Activated CD4-positive, alpha-beta memory T cell treated with anti-CD3 and anti-CD28 coated beads for 36 hours (primary cell): ENCODE measurements at regions not wholly inside any gene's neighbourhood (a gene's known extent, or its start where the extent isn't known, plus 50 kb on each side); places are given as distances from the start of the nearest gene placed in this dataset.
"Not testable (repeated sequence)": the region's sequence is repeated elsewhere in the genome, so short reads cannot be mapped to it uniquely, and the experiment has no call there.

Experiments used
- CTCF ChIA-PET: fragments of 350-600 bp; sonication (Branson Sonifier 250); formaldehyde crosslinking; loops from one replicate; lab custom pipeline; 2021; ENCODE audit warnings: antibody characterized with exemption, inconsistent platforms; lab: Charles Lee
- POLR2A ChIA-PET: fragments of 350-600 bp; sonication (Branson Sonifier 250); formaldehyde crosslinking; loops from one replicate; lab custom pipeline; 2021; ENCODE audit warnings: antibody characterized with exemption; lab: Charles Lee
- DNase-seq: peaks from one replicate; pipeline ENCODE4 v3.0.0-alpha.2; 2020
- H3K27ac Mint-ChIP-seq: one replicate; pipeline ENCODE4 v1.8.0; 2021; ENCODE audit warnings: mixed read lengths
- H3K27me3 Mint-ChIP-seq: one replicate; pipeline ENCODE4 v1.8.0; 2021; ENCODE audit warnings: mixed read lengths
- H3K36me3 Mint-ChIP-seq: one replicate; pipeline ENCODE4 v1.8.0; 2021; ENCODE audit warnings: mixed read lengths
- H3K4me1 Mint-ChIP-seq: one replicate; pipeline ENCODE4 v1.8.0; 2021; ENCODE audit warnings: low read depth, mixed read lengths
- H3K4me3 Mint-ChIP-seq: one replicate; pipeline ENCODE4 v1.8.0; 2021; ENCODE audit warnings: mild to moderate bottlenecking, mixed read lengths
- H3K9me3 Mint-ChIP-seq: one replicate; pipeline ENCODE4 v1.8.0; 2021; ENCODE audit warnings: mixed read lengths
- intact Hi-C: fragments of 100-400 bp; cut with micrococcal nuclease; formaldehyde crosslinking; loops from one replicate; pipeline ENCODE4 v1.15.1; 2023

DNA sequence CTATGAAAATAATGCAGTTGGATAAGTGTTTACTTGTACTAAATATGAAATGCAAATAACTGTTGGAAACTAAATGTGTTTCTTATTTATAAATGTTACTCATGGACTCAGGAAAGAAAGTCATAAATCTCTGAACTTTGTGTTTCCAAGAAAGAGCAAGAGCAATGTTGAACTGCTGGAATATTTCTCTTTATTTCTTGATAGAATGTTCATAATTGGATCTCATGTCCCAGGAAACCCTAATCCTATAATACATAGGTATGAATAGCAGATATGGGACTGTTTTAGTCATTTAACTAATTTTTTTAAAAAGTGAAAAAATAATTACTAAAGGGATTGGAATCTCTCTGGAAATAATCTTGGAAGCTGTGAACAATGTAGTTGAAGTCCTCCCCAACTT lies 245.0 kb upstream of the ACTBL2 start:
- no peak overlapping the region for H3K27ac Mint-ChIP-seq
- intact Hi-C loops: no loop called here
- no peak for DNase-seq
- no peak overlapping the region for H3K4me3 Mint-ChIP-seq
- peaks cover 11% of the 10 kb centered on the region for H3K27me3 Mint-ChIP-seq
- H3K36me3 Mint-ChIP-seq: peaks cover 1% of the 10 kb centered on the region
- peaks cover 3% of the 10 kb centered on the region for H3K9me3 Mint-ChIP-seq
- ChIA-PET POLR2A (no interaction called here), CTCF (no interaction called here)
- H3K4me1 Mint-ChIP-seq: no peaks in the 10 kb centered on the region

DNA sequence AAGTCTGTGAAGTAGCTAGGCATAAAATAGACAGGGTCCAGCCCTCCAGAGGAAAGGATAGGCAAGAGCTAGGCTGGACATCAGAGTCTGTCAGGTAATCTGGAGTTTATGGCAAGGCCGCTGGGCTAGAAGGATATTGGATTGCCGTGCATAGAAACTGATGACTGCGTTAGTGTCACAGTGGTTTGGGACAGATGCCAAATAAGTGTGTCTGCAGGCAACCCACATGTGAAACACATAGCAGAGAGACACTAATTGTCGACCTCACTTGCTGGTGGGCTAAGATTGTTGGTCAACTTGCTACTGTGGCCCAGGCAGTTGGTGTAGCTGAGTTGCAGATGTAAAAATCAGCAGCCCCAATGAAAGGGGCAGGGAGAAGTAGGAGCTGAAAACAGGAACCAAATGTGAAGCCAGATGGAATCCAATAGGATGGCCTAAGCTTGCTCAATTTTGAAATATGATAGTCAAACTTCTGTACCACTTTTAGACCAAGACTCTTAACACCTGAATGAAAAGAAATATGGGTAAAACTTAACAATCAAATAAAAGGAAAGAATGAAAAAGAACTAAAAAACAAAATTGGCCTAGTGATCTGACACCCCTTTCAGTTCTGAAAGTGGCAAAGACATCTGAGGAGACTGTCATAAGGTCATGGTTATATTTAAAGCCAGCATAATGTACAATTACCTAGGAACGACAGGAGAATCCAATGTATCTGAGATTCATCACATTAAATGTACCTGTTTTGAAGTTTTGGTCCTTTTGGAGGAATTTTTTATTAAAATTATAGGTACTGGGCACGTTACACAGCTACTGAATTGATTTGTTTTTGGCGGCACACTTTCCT lies 243.3 kb upstream of the ACTBL2 start:
- no peak overlapping the region for H3K4me3 Mint-ChIP-seq
- ChIA-PET POLR2A (no interaction called here), CTCF (no interaction called here)
- H3K27me3 Mint-ChIP-seq: peaks cover 13% of the 10 kb centered on the region
- H3K4me1 Mint-ChIP-seq: no peaks in the 10 kb centered on the region
- H3K9me3 Mint-ChIP-seq: peaks cover 3% of the 10 kb centered on the region
- intact Hi-C loops: no loop called here
- H3K36me3 Mint-ChIP-seq: peaks cover 1% of the 10 kb centered on the region
- no peak for DNase-seq
- H3K27ac Mint-ChIP-seq: no peak overlapping the region

DNA sequence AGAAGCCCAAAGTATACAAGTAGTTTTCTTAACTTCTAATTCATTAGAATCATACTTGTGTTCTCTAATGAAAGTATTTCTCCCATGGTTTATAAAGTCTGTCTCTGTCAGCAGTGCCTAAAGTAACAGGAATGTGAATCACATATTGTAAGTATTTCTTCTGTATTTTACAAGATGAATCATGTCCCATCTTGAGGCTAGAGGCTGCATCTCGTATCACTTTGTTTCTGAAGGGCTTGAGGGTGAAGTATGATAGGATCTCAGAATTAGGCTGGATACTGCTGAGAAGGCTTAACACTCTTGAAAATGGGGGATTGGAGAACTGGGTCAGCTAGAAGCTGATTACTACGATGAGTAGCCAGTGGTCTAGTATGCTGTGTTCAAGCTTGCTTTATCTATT lies 242.2 kb upstream of the ACTBL2 start:
- Mint-ChIP-seq H3K36me3 (peaks cover 1% of the 10 kb centered on the region), H3K4me3 (no peak overlapping the region), H3K27ac (no peak overlapping the region), H3K4me1 (no peaks in the 10 kb centered on the region), H3K27me3 (peaks cover 15% of the 10 kb centered on the region), H3K9me3 (peaks cover 3% of the 10 kb centered on the region)
- intact Hi-C loops: no loop called here
- ChIA-PET CTCF (no interaction called here), POLR2A (no interaction called here)
- DNase-seq: no peak

- H3K27me3 Mint-ChIP-seq: peaks cover 12% of the 10 kb centered on the region
- no peaks in the 10 kb centered on the region for H3K4me1 Mint-ChIP-seq
- H3K9me3 Mint-ChIP-seq: no peaks in the 10 kb centered on the region
- POLR2A ChIA-PET: no interaction called here
- H3K4me3 Mint-ChIP-seq: no peak overlapping the region
- CTCF ChIA-PET: no interaction called here
- no peak for DNase-seq
- H3K36me3 Mint-ChIP-seq: no peaks in the 10 kb centered on the region
- H3K27ac Mint-ChIP-seq: no peak overlapping the region
- intact Hi-C loops: no loop called here
Observed at GRCh38 chr5:57721226-57721625, 238.6 kb upstream of the ACTBL2 start.

DNA sequence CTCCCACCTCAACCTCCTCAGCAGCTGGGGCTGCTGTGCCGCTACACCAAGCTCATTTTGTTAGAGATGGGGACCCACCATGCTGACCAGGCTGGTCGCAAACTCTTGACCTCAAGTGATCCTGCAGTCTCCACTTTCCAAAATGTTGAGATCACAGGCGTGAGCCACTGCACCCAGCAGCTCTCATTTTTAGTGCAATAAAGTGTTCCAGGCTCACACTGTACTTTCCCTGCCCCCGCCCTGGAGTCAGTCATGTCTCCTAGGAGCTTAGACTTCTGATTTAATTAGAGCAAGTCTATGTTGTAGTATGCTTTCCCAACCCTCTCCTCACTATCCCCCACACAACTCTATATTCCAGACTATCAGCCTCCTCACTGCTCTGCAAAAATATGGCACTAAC lies 238.0 kb upstream of the ACTBL2 start:
- CTCF ChIA-PET: no interaction called here
- Mint-ChIP-seq H3K4me1 (no peaks in the 10 kb centered on the region), H3K36me3 (no peaks in the 10 kb centered on the region), H3K9me3 (no peaks in the 10 kb centered on the region), H3K27me3 (peaks cover 12% of the 10 kb centered on the region), H3K4me3 (no peak overlapping the region), H3K27ac (no peak overlapping the region)
- POLR2A ChIA-PET: no interaction called here
- DNase-seq: no peak
- intact Hi-C loops: no loop called here

GRCh38 chr5:57719216-57719615 lies 236.6 kb upstream of the ACTBL2 start:
- no peak overlapping the region for H3K27ac Mint-ChIP-seq
- CTCF ChIA-PET: no interaction called here

GRCh38 chr5:57718155-57718554 lies 235.5 kb upstream of the ACTBL2 start:
- CTCF ChIA-PET: no interaction called here
- intact Hi-C loops: no loop called here
- no peaks in the 10 kb centered on the region for H3K36me3 Mint-ChIP-seq
- H3K9me3 Mint-ChIP-seq: no peaks in the 10 kb centered on the region
- DNase-seq: no peak
- no peak overlapping the region for H3K27ac Mint-ChIP-seq
- H3K27me3 Mint-ChIP-seq: peaks cover 13% of the 10 kb centered on the region
- H3K4me3 Mint-ChIP-seq: no peak overlapping the region
- POLR2A ChIA-PET: no interaction called here
- no peaks in the 10 kb centered on the region for H3K4me1 Mint-ChIP-seq

More at GRCh38 chr5:57719216-57719615, 236.6 kb upstream of the ACTBL2 start:
- Mint-ChIP-seq H3K36me3 (no peaks in the 10 kb centered on the region), H3K9me3 (no peaks in the 10 kb centered on the region), H3K27me3 (peaks cover 12% of the 10 kb centered on the region), H3K4me1 (no peaks in the 10 kb centered on the region), H3K4me3 (no peak overlapping the region)
- intact Hi-C loops: no loop called here
- no peak for DNase-seq
- POLR2A ChIA-PET: no interaction called here

GRCh38 chr5:57717555-57717954 lies 234.9 kb upstream of the ACTBL2 start:
- Mint-ChIP-seq H3K27me3 (peaks cover 13% of the 10 kb centered on the region), H3K27ac (no peak overlapping the region), H3K4me3 (no peak overlapping the region), H3K4me1 (no peaks in the 10 kb centered on the region), H3K9me3 (no peaks in the 10 kb centered on the region), H3K36me3 (no peaks in the 10 kb centered on the region)
- DNase-seq: no peak
- intact Hi-C loops: no loop called here
- ChIA-PET POLR2A (no interaction called here), CTCF (no interaction called here)

GRCh38 chr5:57716661-57717060 lies 234.1 kb upstream of the ACTBL2 start:
- POLR2A ChIA-PET: no interaction called here
- Mint-ChIP-seq H3K4me3 (no peak overlapping the region), H3K27ac (no peak overlapping the region), H3K36me3 (no peaks in the 10 kb centered on the region), H3K27me3 (peaks cover 13% of the 10 kb centered on the region), H3K9me3 (no peaks in the 10 kb centered on the region), H3K4me1 (no peaks in the 10 kb centered on the region)
- DNase-seq: no peak
- CTCF ChIA-PET: no interaction called here
- intact Hi-C loops: no loop called here

DNA sequence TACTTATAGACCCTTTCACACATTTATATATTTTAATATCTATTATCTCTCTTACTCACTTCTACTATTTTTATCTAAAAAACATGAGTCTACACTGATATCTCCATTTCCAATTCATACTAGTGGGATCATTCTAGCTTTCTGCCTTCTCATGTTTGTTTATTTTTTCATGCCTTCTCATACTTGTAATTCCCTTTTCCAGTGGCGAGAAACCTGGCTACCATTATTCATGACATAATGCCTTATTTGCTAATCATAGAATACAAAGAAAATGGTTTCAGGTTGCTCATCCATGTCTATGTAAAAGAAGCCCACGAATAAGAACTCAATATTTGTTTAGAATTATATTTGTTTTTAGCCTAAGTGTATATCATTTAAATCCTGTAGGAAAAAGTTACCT lies 232.7 kb upstream of the ACTBL2 start:
- no peak for DNase-seq
- Mint-ChIP-seq H3K36me3 (no peaks in the 10 kb centered on the region), H3K27ac (no peak overlapping the region), H3K9me3 (no peaks in the 10 kb centered on the region), H3K27me3 (peaks cover 10% of the 10 kb centered on the region), H3K4me3 (no peak overlapping the region), H3K4me1 (no peaks in the 10 kb centered on the region)
- CTCF ChIA-PET: no interaction called here
- POLR2A ChIA-PET: no interaction called here
- intact Hi-C loops: no loop called here

- intact Hi-C loops, H3K27me3 Mint-ChIP-seq, H3K27ac Mint-ChIP-seq, DNase-seq, H3K4me3 Mint-ChIP-seq, H3K9me3 Mint-ChIP-seq, H3K36me3 Mint-ChIP-seq, H3K4me1 Mint-ChIP-seq, CTCF ChIA-PET, POLR2A ChIA-PET: not testable (repeated sequence)
Observed at GRCh38 chr5:57713535-57713934, 230.9 kb upstream of the ACTBL2 start.

GRCh38 chr5:57711946-57712345 lies 229.3 kb upstream of the ACTBL2 start:
- H3K27me3 Mint-ChIP-seq: peaks cover 7% of the 10 kb centered on the region
- DNase-seq: no peak
- no peak overlapping the region for H3K4me3 Mint-ChIP-seq
- H3K27ac Mint-ChIP-seq: no peak overlapping the region
- H3K36me3 Mint-ChIP-seq: no peaks in the 10 kb centered on the region
- H3K9me3 Mint-ChIP-seq: peaks cover 5% of the 10 kb centered on the region
- POLR2A ChIA-PET: no interaction called here
- H3K4me1 Mint-ChIP-seq: no peaks in the 10 kb centered on the region
- CTCF ChIA-PET: no interaction called here
- intact Hi-C loops: no loop called here

DNA sequence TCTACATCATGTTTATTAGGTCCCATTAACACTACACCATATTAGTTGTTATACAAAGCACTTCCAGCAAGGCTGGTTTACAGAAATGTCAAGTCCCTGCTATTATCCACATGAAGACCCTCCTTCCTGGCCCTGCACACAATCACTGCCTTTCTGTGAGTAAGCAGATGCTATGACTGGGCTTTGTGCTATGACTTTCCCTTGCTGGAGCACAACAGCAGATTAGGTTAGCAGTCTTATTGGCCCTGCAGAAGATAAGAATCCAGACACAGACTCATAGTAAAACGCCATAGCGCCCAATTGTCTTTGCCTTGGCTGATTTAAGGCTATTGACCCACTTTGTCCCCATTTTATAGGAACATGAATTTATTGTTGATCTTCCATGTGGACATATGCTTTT lies 228.9 kb upstream of the ACTBL2 start:
- CTCF ChIA-PET: no interaction called here
- no peaks in the 10 kb centered on the region for H3K36me3 Mint-ChIP-seq
- H3K9me3 Mint-ChIP-seq: peaks cover 5% of the 10 kb centered on the region
- POLR2A ChIA-PET: interaction anchor here (0.6 kb wide), 1 partner anchor 913 kb away, joined by 4 read pairs; no protein-coding TSS in a partner anchor
- DNase-seq: no peak
- no peaks in the 10 kb centered on the region for H3K4me1 Mint-ChIP-seq
- peaks cover 7% of the 10 kb centered on the region for H3K27me3 Mint-ChIP-seq
- intact Hi-C loops: no loop called here
- no peak overlapping the region for H3K27ac Mint-ChIP-seq
- no peak overlapping the region for H3K4me3 Mint-ChIP-seq
